Muscle of leg (tissue), 3 donors: ENCODE measurements at regions not wholly inside any gene's neighbourhood (a gene's known extent, or its start where the extent isn't known, plus 50 kb on each side); places are given as distances from the start of the nearest gene placed in this dataset.
"Not testable (repeated sequence)": the region's sequence is repeated elsewhere in the genome, so short reads cannot be mapped to it uniquely, and the experiment has no call there.

ENCODE experiments used
- DNase-seq: peaks from one replicate; pipeline ENCODE4 v3.0.0; 2013
- H3K27ac ChIP-seq: one replicate; pipeline ENCODE4 v1.5.1; 2013; ENCODE audit warnings: mild to moderate bottlenecking, low read length, control low read depth
- H3K27me3 ChIP-seq: one replicate; pipeline ENCODE4 v1.6.1; 2013; ENCODE audit warnings: low read length; ENCODE audit not compliant: control insufficient read depth, insufficient read depth
- H3K36me3 ChIP-seq: one replicate; pipeline ENCODE4 v1.6.1; 2013; ENCODE audit warnings: low read length; ENCODE audit not compliant: control insufficient read depth, insufficient read depth
- H3K4me1 ChIP-seq: one replicate; pipeline ENCODE4 v1.6.1; 2013; ENCODE audit warnings: low read length; ENCODE audit not compliant: control insufficient read depth, insufficient read depth
- H3K4me3 ChIP-seq: one replicate; pipeline ENCODE4 v1.5.1; 2013; ENCODE audit warnings: low read length, control low read depth
- H3K9me3 ChIP-seq: replicated peaks from 2 replicates; pipeline ENCODE4 v1.6.1; 2013; ENCODE audit warnings: low read depth, low read length; ENCODE audit not compliant: control insufficient read depth
- WGBS: methylation state at CpG from one replicate; pipeline ENCODE4 v1.1.5; 2013; ENCODE audit warnings: missing lambda C conversion rate; ENCODE audit not compliant: insufficient coverage; 5-methylcytosine and 5-hydroxymethylcytosine counted together

DNA sequence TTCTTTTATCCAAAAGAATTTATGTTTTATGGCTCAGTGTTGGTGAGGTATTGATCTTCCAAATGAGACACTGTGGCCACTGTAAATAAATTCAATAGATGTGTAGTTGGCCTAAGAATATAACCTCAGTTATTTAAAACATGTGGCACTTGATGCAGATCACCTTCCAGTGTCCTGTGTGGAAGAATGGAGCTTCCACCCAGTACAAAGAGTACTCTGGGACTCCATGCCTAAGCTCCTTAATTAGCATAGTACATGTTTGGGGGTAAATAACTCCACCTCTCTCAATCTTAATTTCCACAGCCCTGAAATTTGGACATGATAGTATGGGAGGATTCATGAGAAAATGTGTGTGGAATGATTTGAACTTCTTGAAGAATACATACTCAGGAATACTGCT, 105.7 kb downstream of the SPDYE17 start:
- not testable (repeated sequence) for H3K36me3 ChIP-seq, H3K27me3 ChIP-seq, H3K4me3 ChIP-seq, DNase-seq, H3K4me1 ChIP-seq, H3K27ac ChIP-seq, H3K9me3 ChIP-seq

DNA sequence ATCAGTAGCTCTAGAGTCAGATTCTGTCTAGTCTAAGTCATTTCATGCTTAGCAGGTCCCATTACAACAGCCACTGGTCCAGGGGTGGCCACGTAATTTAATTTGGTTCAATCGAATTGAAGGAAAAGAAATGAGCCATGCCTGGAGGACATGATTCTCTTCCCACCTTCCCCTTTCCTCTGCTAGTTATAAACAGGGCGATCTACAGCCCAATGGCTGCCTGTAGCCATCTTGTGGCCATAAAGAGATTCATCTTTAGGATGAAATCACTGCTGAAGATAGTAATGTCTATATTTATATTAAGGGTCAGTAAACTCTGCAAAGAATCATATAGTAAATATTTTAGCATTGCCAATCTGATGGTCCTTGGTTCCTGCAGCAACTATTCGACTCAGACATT, 107.4 kb downstream of the SPDYE17 start:
- not testable (repeated sequence) for H3K9me3 ChIP-seq, H3K27ac ChIP-seq, H3K4me1 ChIP-seq, H3K27me3 ChIP-seq, H3K4me3 ChIP-seq, H3K36me3 ChIP-seq, DNase-seq
- WGBS: no CpG with 5 or more reads among the region's 4 CpGs

DNA sequence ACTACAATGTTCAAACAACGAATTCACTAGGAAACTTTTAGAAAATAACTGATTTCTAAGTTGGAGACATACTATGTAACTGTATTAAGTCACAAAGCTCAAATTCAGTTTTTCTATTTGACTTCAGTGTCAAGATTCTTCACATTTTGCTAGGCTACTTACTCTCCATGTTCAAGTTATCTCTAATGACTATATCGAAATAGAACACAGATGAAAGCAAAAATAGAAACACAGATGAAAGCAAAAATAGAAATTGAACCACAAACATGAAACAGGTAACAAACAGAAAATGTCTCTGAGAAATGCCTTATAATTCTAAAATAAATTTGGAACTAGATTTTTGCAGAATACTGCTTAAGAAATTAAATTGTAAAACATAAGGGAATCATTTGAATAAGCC, 113.5 kb downstream of the SPDYE17 start:
- not testable (repeated sequence) for H3K4me3 ChIP-seq, H3K9me3 ChIP-seq, H3K4me1 ChIP-seq, H3K27ac ChIP-seq, DNase-seq, H3K36me3 ChIP-seq, H3K27me3 ChIP-seq
- WGBS: no CpG with 5 or more reads among the region's 2 CpGs

DNA sequence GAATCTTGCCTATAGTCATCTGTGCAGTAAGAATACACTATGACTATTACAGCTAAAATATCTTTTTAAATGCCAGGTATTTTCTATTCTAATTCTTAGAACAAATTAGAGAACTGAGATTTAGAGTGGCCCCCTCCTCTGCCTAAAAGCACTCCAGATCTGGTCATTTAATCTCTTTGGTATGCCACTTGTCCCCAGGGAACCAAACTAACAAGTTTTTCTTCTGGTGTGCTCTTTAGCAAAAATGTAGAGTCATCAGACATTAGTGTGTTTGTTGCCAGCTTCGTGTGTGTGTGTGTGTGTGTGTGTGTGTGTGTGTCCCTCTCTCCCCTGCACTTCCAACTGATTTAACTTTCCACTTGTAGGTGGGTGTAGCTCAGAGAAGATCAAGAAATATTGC, 117.8 kb downstream of the SPDYE17 start:
- not testable (repeated sequence) for H3K36me3 ChIP-seq, H3K9me3 ChIP-seq

DNA sequence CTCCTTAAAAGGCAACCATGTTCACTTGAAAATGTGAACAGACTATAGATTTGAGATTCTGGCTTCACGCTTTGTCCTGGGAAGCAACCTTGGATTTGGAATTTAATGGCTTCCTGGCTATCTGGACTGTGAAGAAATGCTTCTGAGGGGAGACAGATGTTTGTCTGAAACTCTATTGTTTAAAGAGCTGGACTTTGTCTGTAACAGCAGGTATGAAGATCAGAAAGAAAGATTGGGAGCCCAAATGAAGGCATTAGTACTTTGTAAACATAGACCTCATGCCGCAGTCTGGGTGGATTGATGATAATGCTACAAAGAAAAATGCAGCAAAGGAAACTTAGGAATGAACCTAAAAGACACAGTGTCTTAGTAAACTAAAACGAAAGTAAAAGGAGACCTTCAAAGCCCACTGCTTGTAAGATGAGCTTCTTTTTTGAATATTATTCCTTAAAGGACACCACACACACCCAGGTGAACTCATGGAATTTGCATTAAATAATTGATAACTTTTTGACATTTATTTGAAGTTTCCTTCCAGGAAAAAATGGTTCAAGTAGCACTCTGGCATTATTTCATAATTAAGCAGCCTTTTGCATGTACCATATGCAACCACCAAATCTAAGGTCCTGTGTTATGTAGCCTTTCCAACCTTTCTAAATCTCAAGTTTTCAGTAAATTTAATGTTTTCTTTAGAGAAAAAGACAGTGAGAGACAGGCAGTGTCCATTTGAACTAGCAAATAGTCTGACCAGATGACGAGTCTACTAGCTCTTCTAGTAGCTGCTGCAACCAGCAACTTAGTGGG, 119.9 kb downstream of the SPDYE17 start:
- H3K27ac ChIP-seq, H3K9me3 ChIP-seq, H3K27me3 ChIP-seq, H3K36me3 ChIP-seq, H3K4me3 ChIP-seq, H3K4me1 ChIP-seq: not testable (repeated sequence)
- DNase-seq: peak; percentile 15
- no CpG with 5 or more reads among the region's 4 CpGs for WGBS

More for the DNA sequence above, 117.8 kb downstream of the SPDYE17 start:
- H3K4me1 ChIP-seq, H3K27me3 ChIP-seq, H3K27ac ChIP-seq, H3K4me3 ChIP-seq, DNase-seq: not testable (repeated sequence)
- no CpG with 5 or more reads among the region's 1 CpG for WGBS

DNA sequence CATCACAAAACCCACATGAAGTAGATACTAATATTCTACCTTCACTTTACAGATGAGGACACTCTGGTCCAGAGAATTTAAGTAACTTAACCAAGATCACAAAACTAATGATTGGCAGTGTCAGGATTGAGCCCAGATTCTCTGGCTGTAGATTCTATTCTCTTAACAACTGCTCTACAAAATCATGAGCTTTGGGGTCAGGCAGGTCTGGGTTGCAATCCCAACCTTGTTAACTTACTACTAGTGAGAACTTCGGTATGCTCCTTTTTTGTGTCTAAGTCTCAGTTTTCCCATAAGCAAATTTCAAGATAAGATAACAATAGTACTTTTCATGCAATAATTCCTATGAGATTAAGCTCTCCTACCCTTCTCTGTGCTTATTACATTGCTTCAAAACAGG, 127.5 kb downstream of the SPDYE17 start:
- H3K4me1 ChIP-seq, H3K4me3 ChIP-seq, H3K27ac ChIP-seq, H3K27me3 ChIP-seq, H3K9me3 ChIP-seq, H3K36me3 ChIP-seq, DNase-seq: not testable (repeated sequence)
- WGBS: no CpG with 5 or more reads among the region's 1 CpG

DNA sequence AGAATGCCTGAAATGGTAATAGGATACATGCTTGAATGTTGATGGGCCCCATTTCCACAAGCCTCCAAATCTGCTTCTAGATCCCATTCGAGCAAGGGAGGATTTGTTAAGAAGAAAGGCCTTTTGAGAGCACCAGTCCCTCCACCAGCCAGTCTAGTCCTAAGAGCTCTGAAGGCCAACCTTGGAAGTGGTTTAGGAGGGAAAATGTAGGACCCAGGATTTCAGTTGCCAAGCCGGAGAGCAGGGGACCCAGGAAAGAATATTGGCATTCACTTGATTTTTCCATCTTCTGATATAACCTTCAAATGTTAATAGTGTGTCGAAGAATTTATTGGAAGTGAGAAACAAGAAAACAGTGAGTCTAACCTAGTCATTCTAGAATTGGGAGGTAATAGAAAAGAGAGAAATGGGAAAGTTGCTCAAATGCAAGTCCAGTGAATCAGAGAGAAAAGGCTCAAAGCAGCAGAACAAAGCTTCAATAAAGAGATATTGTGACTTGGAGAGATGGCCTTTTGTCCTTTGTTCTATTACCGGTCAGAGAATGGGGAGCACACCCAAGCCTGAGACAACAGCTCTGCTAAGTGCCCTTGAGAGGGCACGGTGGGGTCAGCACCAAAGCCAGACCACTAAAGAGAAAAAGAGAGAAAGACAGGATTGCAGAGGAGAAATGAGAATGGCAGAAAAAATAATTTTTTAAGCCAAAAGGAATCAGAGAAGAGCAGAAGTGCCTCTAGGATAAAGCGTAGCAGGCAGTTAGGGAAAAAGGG, 130.0 kb downstream of the SPDYE17 start:
- H3K4me1 ChIP-seq, H3K4me3 ChIP-seq, H3K9me3 ChIP-seq, H3K27ac ChIP-seq, DNase-seq, H3K36me3 ChIP-seq, H3K27me3 ChIP-seq: not testable (repeated sequence)
- no CpG with 5 or more reads among the region's 6 CpGs for WGBS

DNA sequence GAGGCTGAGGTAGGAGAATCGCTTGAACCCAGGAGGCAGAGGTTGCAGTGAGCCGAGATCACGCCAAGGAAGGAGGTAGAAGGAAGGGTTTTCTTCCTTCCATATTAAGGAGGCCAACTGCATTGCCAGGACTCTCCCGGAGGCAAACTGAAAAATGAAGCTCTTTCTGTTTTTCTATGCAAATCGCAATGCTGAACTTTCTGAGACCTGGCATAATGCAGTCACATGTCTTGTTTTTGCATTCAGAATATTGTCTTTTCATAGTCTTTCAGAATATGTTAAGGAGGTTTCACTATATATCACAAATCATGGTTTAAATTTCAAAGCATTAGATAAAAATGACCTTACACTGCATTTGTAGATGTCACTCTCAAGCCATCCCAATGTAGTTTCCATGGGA, 133.4 kb downstream of the SPDYE17 start:
- H3K27me3 ChIP-seq, H3K4me3 ChIP-seq, DNase-seq, H3K9me3 ChIP-seq, H3K36me3 ChIP-seq, H3K27ac ChIP-seq, H3K4me1 ChIP-seq: not testable (repeated sequence)
- no CpG with 5 or more reads among the region's 5 CpGs for WGBS

DNA sequence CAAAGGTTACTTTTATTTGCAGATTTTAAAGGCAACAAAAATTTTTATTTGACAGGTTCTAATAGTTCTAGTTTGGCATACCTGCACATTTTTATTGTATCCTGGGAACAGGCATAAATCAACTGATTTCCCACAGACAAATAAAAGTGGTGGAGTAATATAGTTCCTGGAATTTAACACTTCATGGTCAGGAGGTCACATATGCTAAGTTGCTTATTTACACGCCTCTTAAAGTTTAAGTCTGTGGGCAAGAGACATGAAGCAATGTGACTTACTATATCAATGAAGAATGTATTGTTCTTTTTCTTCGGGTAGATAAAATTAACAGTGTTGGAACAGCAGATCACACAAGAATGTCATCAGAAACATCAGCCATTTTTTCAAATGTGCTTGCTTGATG, 135.2 kb downstream of the SPDYE17 start:
- not testable (repeated sequence) for H3K27ac ChIP-seq, H3K36me3 ChIP-seq, DNase-seq, H3K4me3 ChIP-seq, H3K27me3 ChIP-seq, H3K9me3 ChIP-seq, H3K4me1 ChIP-seq
- WGBS: no CpG with 5 or more reads among the region's 2 CpGs

DNA sequence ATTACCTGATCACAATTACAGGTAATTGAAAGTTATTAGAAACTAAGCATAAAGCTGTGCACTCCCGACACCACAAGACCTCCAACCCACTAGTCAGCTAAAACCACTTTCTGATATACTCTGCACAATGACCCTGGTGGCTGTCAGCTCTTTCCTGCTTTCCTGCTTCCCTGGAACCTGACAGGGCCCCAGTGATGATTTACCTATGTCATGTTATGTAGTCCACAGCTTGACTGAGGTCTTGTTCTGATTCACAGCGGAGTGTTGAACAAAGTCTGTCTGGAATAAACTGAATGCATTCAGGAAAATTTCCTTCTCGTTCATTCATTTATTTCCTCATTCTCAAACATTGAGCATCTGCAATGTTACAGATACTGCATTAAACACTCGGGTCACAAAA, 136.5 kb downstream of the SPDYE17 start:
- WGBS: 17% methylated on average over 1 of the region's 4 CpGs
- not testable (repeated sequence) for H3K36me3 ChIP-seq

More for the DNA sequence above, 136.5 kb downstream of the SPDYE17 start:
- H3K27me3 ChIP-seq, DNase-seq, H3K27ac ChIP-seq, H3K4me3 ChIP-seq, H3K4me1 ChIP-seq, H3K9me3 ChIP-seq: not testable (repeated sequence)
